GM12878 (cell line): ENCODE measurements at regions not wholly inside any gene's neighbourhood (a gene's known extent, or its start where the extent isn't known, plus 50 kb on each side); places are given as distances from the start of the nearest gene placed in this dataset.

Experiments used
- ATAC-seq: fragments of 200-7000 bp; cut with Tn5 transposase; 3 replicates; pipeline ENCODE4 v1.9.1; 2020; ENCODE audit warnings: mild to moderate bottlenecking, moderate library complexity
- BruUV-seq: library from RNA; stranded (reverse); fragments of 400-500 nt; replicated peaks from 2 replicates; lab custom pipeline; 2021; lab: Mats Ljungman, UMichigan
- CTCF ChIA-PET: fragments of 300-600 bp; sonication (Branson Sonifier 250); formaldehyde crosslinking; extraction: SDS; loops from one replicate; lab custom pipeline; 2021; ENCODE audit warnings: inconsistent platforms; lab: Yijun Ruan, JAX
- POLR2A ChIA-PET: fragments of 350-600 bp; formaldehyde crosslinking; extraction: SDS; loops from one replicate; lab custom pipeline; 2021; ENCODE audit warnings: inconsistent platforms; lab: Charles Lee
- RAD21 ChIA-PET: fragments of 300-600 bp; sonication (Branson Sonifier 250); formaldehyde crosslinking; loops from one replicate; lab custom pipeline; 2023; ENCODE audit warnings: antibody characterized with exemption; ENCODE audit not compliant: unreplicated experiment; lab: Charles Lee
- SMC1A ChIA-PET: fragments of 300-600 bp; sonication (Branson Sonifier 250); formaldehyde crosslinking; loops from one replicate; lab custom pipeline; 2023; ENCODE audit not compliant: unreplicated experiment, uncharacterized antibody; lab: Charles Lee
- DNase-seq: peaks from one replicate; pipeline ENCODE4 v3.0.0-alpha.2; 2011; ENCODE audit warnings: low read depth, low spot score
- FAIRE-seq: peaks from 3 replicates; lab custom pipeline; 2011; peaks lifted over from hg19 to GRCh38; lab: Jason Lieb, UNC
- H2AFZ ChIP-seq: 2 replicates; pipeline ENCODE4 v1.6.0; 2011; ENCODE audit warnings: low read depth, low read length, control low read depth; ENCODE audit not compliant: control insufficient read depth
- H3K27ac ChIP-seq: 2 replicates; pipeline ENCODE4 v1.5.1; 2011; ENCODE audit warnings: control low read depth; ENCODE audit not compliant: control insufficient read depth, insufficient read depth
- H3K27me3 ChIP-seq, 2 experiments: replicated peaks in 1 of 2; 2 replicates each; pipeline versions ENCODE4 v1.6.0 to v1.6.1; 2011; ENCODE audit warnings: low read length in 1 of 2; ENCODE audit not compliant: control insufficient read depth in 2 of 2, insufficient read depth in 2 of 2
- H3K36me3 ChIP-seq, 2 experiments: 2 replicates each; pipeline ENCODE4 v1.5.1; 2011; ENCODE audit warnings: low read length in 1 of 2; ENCODE audit not compliant: control insufficient read depth in 2 of 2, insufficient read depth in 2 of 2
- H3K4me1 ChIP-seq: 2 replicates; pipeline ENCODE4 v1.6.1; 2011; ENCODE audit warnings: mild to moderate bottlenecking, low read length, moderate library complexity, mixed read lengths; ENCODE audit not compliant: control insufficient read depth, insufficient read depth
- H3K4me2 ChIP-seq: 2 replicates; pipeline ENCODE4 v1.6.0; 2011; ENCODE audit warnings: control low read depth; ENCODE audit not compliant: control insufficient read depth, insufficient read depth
- H3K4me3 ChIP-seq: fragments of 200-600 bp; sonication (generic); 2 replicates; pipeline ENCODE4 v1.5.1; 2016
- H3K79me2 ChIP-seq: 2 replicates; pipeline ENCODE4 v1.6.0; 2011; ENCODE audit warnings: low read length; ENCODE audit not compliant: control insufficient read depth, insufficient read depth
- H3K9ac ChIP-seq: 2 replicates; pipeline ENCODE4 v1.8.0; 2011; ENCODE audit warnings: low read length, control low read depth, mixed read lengths; ENCODE audit not compliant: control insufficient read depth, insufficient read depth
- H3K9me3 ChIP-seq: replicated peaks from 3 replicates; pipeline ENCODE4 v1.5.1; 2011; ENCODE audit warnings: mild to moderate bottlenecking, low read length; ENCODE audit not compliant: control insufficient read depth, insufficient read depth
- H4K20me1 ChIP-seq: 2 replicates; pipeline ENCODE4 v1.6.0; 2011; ENCODE audit not compliant: control insufficient read depth, insufficient read depth
- CBX3 ChIP-seq: fragments of 200-600 bp; sonication (generic); IDR thresholded peaks from 2 replicates; pipeline ENCODE4 v1.6.1; 2016; ENCODE audit warnings: low read depth, borderline replicate concordance
- CHD4 ChIP-seq: fragments of 200-600 bp; sonication (generic); IDR thresholded peaks from 2 replicates; pipeline ENCODE4 v1.6.1; 2016; ENCODE audit warnings: mild to moderate bottlenecking
- CREB1 ChIP-seq: IDR thresholded peaks from 2 replicates; pipeline ENCODE4 v1.6.1; 2012; ENCODE audit warnings: low read depth, mild to moderate bottlenecking, inconsistent platforms
- CREM ChIP-seq: IDR thresholded peaks from 2 replicates; pipeline ENCODE4 v1.6.1; 2014; ENCODE audit warnings: antibody characterized with exemption, low read depth
- FOXK2 ChIP-seq: fragments of 450-650 bp; IDR thresholded peaks from 2 replicates; pipeline ENCODE4 v1.6.1; 2017; ENCODE audit warnings: mild to moderate bottlenecking, moderate library complexity
- HDGF ChIP-seq: fragments of 450-650 bp; IDR thresholded peaks from 2 replicates; pipeline ENCODE4 v1.6.1; 2016; ENCODE audit warnings: antibody characterized with exemption
- POU2F2 ChIP-seq: IDR thresholded peaks from 3 replicates; pipeline ENCODE4 v1.6.1; 2011; ENCODE audit warnings: low read depth, mild to moderate bottlenecking, low read length, borderline replicate concordance
- RELA ChIP-seq: fragments of 450-650 bp; IDR thresholded peaks from 2 replicates; pipeline ENCODE4 v1.8.0; 2014; ENCODE audit warnings: borderline replicate concordance; ENCODE audit not compliant: partially characterized antibody
- STAT1 ChIP-seq: fragments of 450-650 bp; conservative IDR thresholded peaks from 2 replicates; pipeline ENCODE4 v1.6.1; 2014; ENCODE audit warnings: antibody characterized with exemption, mild to moderate bottlenecking
- STAT3 ChIP-seq: IDR thresholded peaks from 2 replicates; pipeline ENCODE4 v1.6.1; 2011; ENCODE audit warnings: low read depth, low read length, improper control_type of control experiment
- TCF12 ChIP-seq: IDR thresholded peaks from 2 replicates; pipeline ENCODE4 v1.6.1; 2011; ENCODE audit warnings: low read depth, mild to moderate bottlenecking, low read length
- in situ Hi-C: fragments of 300-500 bp; cut with MboI; formaldehyde crosslinking; loops from 9 replicates; pipeline ENCODE4 v1.14.3; 2018; ENCODE audit warnings: mixed read lengths
- intact Hi-C: fragments of 100-400 bp; cut with micrococcal nuclease; formaldehyde crosslinking; loops from one replicate; pipeline ENCODE4 v1.14.2; 2022; ENCODE audit not compliant: unreplicated experiment
- TF ChIP-seq, protein P1 (sequence below): fragments of 450-650 bp; IDR thresholded peaks from 2 replicates; pipeline ENCODE4 v1.6.1; 2016; ENCODE audit warnings: mild to moderate bottlenecking
- TF ChIP-seq, protein P2 (sequence below): IDR thresholded peaks from 2 replicates; pipeline ENCODE4 v1.6.1; 2011; ENCODE audit warnings: low read depth, low read length, improper control_type of control experiment, borderline replicate concordance
- TF ChIP-seq, protein P3 (sequence below): IDR thresholded peaks from 2 replicates; pipeline ENCODE4 v1.6.1; 2012; ENCODE audit warnings: mild to moderate bottlenecking, low read depth, low read length
- TF ChIP-seq, protein P4 (sequence below): IDR thresholded peaks from 2 replicates; pipeline ENCODE4 v1.6.1; 2011; ENCODE audit warnings: borderline replicate concordance, low read depth, mild to moderate bottlenecking, moderate library complexity, low read length; ENCODE audit not compliant: insufficient read depth, poor library complexity, severe bottlenecking
- TF ChIP-seq, protein P5 (sequence below): fragments of 450-650 bp; IDR thresholded peaks from 2 replicates; pipeline ENCODE4 v1.6.1; 2016; ENCODE audit warnings: mild to moderate bottlenecking

DNA sequence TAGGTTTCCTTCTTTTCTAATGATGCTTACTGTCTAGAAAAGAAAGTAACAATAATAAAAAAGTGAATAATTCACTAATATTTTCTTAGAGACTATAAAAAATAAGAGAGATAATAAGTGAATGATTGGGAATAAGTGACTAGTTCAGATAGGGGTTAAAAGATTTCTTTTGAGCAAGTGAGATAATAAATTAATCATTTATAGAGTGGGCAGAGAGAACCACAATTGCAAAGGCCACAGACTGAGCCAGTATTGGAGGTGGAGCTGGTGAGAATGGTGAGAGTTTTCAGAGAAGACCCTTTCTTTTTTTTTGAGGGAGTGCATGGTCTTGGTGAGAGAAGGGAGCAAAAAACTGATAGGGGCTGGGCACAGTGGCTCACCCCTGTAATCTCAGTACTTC lies 159.1 kb upstream of the SALL1 start:
- no peak for ATAC-seq
- intact Hi-C loops: no loop called here
- Histone ChIP-seq H3K9ac (no peak overlapping the region), H3K36me3 (no peaks in the 10 kb centered on the region), H4K20me1 (no peaks in the 10 kb centered on the region), H3K4me1 (no peaks in the 10 kb centered on the region), H3K9me3 (no peaks in the 10 kb centered on the region), H3K4me2 (no peak overlapping the region), H3K27me3 (no peaks in the 10 kb centered on the region), H3K27ac (no peak overlapping the region), H2AFZ (no peak overlapping the region), H3K4me3 (no peak overlapping the region), H3K79me2 (no peaks in the 10 kb centered on the region)
- RAD21 ChIA-PET: no interaction called here
- in situ Hi-C loops: no loop called here
- FAIRE-seq: no peak
- CTCF ChIA-PET: no interaction called here
- POLR2A ChIA-PET: no interaction called here
- DNase-seq: no peak
- BruUV-seq: no TSS peak
- TF ChIP-seq CREM: no peak
- TF ChIP-seq CREB1: no peak
- TF ChIP-seq HDGF: no peak
- TF ChIP-seq STAT3: no peak
- TF ChIP-seq, protein P1, sequence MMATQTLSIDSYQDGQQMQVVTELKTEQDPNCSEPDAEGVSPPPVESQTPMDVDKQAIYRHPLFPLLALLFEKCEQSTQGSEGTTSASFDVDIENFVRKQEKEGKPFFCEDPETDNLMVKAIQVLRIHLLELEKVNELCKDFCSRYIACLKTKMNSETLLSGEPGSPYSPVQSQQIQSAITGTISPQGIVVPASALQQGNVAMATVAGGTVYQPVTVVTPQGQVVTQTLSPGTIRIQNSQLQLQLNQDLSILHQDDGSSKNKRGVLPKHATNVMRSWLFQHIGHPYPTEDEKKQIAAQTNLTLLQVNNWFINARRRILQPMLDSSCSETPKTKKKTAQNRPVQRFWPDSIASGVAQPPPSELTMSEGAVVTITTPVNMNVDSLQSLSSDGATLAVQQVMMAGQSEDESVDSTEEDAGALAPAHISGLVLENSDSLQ: no peak
- no peak for TF ChIP-seq CHD4
- no peak for TF ChIP-seq RELA
- no peak for TF ChIP-seq TCF12
- TF ChIP-seq STAT1: no peak
- TF ChIP-seq, protein P2, sequence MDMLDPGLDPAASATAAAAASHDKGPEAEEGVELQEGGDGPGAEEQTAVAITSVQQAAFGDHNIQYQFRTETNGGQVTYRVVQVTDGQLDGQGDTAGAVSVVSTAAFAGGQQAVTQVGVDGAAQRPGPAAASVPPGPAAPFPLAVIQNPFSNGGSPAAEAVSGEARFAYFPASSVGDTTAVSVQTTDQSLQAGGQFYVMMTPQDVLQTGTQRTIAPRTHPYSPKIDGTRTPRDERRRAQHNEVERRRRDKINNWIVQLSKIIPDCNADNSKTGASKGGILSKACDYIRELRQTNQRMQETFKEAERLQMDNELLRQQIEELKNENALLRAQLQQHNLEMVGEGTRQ: no peak
- TF ChIP-seq, protein P3, sequence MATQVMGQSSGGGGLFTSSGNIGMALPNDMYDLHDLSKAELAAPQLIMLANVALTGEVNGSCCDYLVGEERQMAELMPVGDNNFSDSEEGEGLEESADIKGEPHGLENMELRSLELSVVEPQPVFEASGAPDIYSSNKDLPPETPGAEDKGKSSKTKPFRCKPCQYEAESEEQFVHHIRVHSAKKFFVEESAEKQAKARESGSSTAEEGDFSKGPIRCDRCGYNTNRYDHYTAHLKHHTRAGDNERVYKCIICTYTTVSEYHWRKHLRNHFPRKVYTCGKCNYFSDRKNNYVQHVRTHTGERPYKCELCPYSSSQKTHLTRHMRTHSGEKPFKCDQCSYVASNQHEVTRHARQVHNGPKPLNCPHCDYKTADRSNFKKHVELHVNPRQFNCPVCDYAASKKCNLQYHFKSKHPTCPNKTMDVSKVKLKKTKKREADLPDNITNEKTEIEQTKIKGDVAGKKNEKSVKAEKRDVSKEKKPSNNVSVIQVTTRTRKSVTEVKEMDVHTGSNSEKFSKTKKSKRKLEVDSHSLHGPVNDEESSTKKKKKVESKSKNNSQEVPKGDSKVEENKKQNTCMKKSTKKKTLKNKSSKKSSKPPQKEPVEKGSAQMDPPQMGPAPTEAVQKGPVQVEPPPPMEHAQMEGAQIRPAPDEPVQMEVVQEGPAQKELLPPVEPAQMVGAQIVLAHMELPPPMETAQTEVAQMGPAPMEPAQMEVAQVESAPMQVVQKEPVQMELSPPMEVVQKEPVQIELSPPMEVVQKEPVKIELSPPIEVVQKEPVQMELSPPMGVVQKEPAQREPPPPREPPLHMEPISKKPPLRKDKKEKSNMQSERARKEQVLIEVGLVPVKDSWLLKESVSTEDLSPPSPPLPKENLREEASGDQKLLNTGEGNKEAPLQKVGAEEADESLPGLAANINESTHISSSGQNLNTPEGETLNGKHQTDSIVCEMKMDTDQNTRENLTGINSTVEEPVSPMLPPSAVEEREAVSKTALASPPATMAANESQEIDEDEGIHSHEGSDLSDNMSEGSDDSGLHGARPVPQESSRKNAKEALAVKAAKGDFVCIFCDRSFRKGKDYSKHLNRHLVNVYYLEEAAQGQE: no peak
- TF ChIP-seq, protein P4, sequence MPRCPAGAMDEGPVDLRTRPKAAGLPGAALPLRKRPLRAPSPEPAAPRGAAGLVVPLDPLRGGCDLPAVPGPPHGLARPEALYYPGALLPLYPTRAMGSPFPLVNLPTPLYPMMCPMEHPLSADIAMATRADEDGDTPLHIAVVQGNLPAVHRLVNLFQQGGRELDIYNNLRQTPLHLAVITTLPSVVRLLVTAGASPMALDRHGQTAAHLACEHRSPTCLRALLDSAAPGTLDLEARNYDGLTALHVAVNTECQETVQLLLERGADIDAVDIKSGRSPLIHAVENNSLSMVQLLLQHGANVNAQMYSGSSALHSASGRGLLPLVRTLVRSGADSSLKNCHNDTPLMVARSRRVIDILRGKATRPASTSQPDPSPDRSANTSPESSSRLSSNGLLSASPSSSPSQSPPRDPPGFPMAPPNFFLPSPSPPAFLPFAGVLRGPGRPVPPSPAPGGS: no peak
- TF ChIP-seq FOXK2: no peak
- TF ChIP-seq, protein P5, sequence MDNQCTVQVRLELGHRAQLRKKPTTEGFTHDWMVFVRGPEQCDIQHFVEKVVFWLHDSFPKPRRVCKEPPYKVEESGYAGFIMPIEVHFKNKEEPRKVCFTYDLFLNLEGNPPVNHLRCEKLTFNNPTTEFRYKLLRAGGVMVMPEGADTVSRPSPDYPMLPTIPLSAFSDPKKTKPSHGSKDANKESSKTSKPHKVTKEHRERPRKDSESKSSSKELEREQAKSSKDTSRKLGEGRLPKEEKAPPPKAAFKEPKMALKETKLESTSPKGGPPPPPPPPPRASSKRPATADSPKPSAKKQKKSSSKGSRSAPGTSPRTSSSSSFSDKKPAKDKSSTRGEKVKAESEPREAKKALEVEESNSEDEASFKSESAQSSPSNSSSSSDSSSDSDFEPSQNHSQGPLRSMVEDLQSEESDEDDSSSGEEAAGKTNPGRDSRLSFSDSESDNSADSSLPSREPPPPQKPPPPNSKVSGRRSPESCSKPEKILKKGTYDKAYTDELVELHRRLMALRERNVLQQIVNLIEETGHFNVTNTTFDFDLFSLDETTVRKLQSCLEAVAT: no peak
- no peak for TF ChIP-seq POU2F2
- no peak for TF ChIP-seq CBX3
- SMC1A ChIA-PET: no interaction called here
